Uterus (tissue), 3 donors: ENCODE measurements at regions not wholly inside any gene's neighbourhood (a gene's known extent, or its start where the extent isn't known, plus 50 kb on each side); places are given as distances from the start of the nearest gene placed in this dataset.

ENCODE experiments used
- DNase-seq, 2 donors: peaks; one replicate each; pipeline ENCODE4 v3.0.0-alpha.2; 2019 to 2020
- H3K27ac ChIP-seq, 2 donors: fragments of 200-600 bp; sonication (generic); 1 replicate in 1 of 2; 2 replicates in 1 of 2; pipeline ENCODE4 v1.5.1; 2016 to 2018
- H3K27me3 ChIP-seq, 2 donors: fragments of 200-600 bp; sonication (generic); one replicate each; pipeline ENCODE4 v1.5.1; 2018 to 2019; ENCODE audit warnings: control low read depth in 1 of 2
- H3K36me3 ChIP-seq, 2 donors: fragments of 200-600 bp; sonication (generic); one replicate each; pipeline ENCODE4 v1.5.1; 2019; ENCODE audit warnings: control low read depth in 1 of 2
- H3K4me1 ChIP-seq, 2 donors: fragments of 200-600 bp; sonication (generic); one replicate each; pipeline ENCODE4 v1.5.1; 2018 to 2019; ENCODE audit warnings: control low read depth in 1 of 2
- H3K4me3 ChIP-seq, 2 donors: fragments of 200-600 bp; sonication (generic); 1 replicate in 1 of 2; 2 replicates in 1 of 2; pipeline ENCODE4 v1.5.1; 2018 to 2019; ENCODE audit warnings: mild to moderate bottlenecking in 1 of 2
- H3K9me3 ChIP-seq, 2 donors: fragments of 200-600 bp; sonication (generic); one replicate each; pipeline ENCODE4 v1.5.1; 2019; ENCODE audit warnings: control low read depth in 1 of 2
- POLR2A ChIP-seq, 2 donors: fragments of 450-650 bp; IDR thresholded peaks; one replicate each; pipeline ENCODE4 v1.6.1; 2016; ENCODE audit warnings: antibody characterized with exemption in 2 of 2, mild to moderate bottlenecking in 1 of 2, moderate library complexity in 1 of 2
- intact Hi-C: fragments of 100-400 bp; cut with DNase I; formaldehyde crosslinking; loops from one replicate; pipeline ENCODE4 v1.15.1; 2023; ENCODE audit warnings: low total_unique reads
- TF ChIP-seq, protein P1 (sequence below), 4 experiments: fragments of 200-600 bp in 2 of 4; fragments of 450-650 bp in 2 of 4; sonication (generic) in 2 of 4; IDR thresholded peaks; one replicate each; pipeline ENCODE4 v1.5.1; 2016 to 2019; ENCODE audit warnings: antibody characterized with exemption in 4 of 4, mild to moderate bottlenecking in 2 of 4, moderate library complexity in 1 of 4
- donor health status: DM: yes; HTN: yes; CAD: no.

DNA sequence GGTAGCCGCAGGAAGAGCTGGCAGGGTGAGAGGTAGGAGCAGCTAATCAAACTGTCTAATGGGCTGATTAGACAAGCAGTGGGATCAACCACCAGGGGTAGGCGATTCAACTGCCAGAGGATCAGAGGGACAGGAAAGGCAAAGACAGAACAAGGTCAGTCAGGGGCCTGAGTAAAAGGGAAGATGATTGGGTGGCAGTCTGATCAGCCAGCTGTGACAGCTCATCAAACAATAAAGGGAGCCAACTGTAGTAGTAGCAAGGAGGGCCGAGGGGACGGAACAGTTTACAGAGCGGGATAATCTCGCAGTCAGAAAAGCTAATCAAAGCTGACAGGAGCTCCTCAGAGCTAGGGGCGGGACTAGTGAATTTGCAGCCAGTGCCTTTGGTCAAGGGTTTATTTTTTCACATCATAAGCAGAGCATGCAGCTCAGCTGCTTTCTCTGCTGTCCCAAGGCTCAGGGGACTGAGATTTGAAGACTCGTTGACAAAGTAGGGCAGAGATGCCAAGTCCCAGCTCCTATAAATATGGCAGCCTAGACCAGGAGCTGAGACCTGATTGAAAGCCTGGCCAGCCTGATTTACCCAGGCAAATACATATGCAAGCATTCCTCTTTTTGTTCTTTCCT is 418.2 kb downstream of the GABRG2 start:
- no peak for TF ChIP-seq POLR2A (IDR thresholded peaks at IDR 0.05)
- TF ChIP-seq, protein P1, sequence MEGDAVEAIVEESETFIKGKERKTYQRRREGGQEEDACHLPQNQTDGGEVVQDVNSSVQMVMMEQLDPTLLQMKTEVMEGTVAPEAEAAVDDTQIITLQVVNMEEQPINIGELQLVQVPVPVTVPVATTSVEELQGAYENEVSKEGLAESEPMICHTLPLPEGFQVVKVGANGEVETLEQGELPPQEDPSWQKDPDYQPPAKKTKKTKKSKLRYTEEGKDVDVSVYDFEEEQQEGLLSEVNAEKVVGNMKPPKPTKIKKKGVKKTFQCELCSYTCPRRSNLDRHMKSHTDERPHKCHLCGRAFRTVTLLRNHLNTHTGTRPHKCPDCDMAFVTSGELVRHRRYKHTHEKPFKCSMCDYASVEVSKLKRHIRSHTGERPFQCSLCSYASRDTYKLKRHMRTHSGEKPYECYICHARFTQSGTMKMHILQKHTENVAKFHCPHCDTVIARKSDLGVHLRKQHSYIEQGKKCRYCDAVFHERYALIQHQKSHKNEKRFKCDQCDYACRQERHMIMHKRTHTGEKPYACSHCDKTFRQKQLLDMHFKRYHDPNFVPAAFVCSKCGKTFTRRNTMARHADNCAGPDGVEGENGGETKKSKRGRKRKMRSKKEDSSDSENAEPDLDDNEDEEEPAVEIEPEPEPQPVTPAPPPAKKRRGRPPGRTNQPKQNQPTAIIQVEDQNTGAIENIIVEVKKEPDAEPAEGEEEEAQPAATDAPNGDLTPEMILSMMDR (IDR thresholded peaks at IDR 0.05), result no peak
- Histone ChIP-seq H3K36me3 (no peaks in the 10 kb centered on the region), H3K9me3 (no peaks in the 10 kb centered on the region), H3K4me3 (no peak overlapping the region), H3K27me3 (no peaks in the 10 kb centered on the region), H3K27ac (no peak overlapping the region), H3K4me1 (no peaks in the 10 kb centered on the region)
- intact Hi-C loops, result no loop called here
- DNase-seq, result no peak

DNA sequence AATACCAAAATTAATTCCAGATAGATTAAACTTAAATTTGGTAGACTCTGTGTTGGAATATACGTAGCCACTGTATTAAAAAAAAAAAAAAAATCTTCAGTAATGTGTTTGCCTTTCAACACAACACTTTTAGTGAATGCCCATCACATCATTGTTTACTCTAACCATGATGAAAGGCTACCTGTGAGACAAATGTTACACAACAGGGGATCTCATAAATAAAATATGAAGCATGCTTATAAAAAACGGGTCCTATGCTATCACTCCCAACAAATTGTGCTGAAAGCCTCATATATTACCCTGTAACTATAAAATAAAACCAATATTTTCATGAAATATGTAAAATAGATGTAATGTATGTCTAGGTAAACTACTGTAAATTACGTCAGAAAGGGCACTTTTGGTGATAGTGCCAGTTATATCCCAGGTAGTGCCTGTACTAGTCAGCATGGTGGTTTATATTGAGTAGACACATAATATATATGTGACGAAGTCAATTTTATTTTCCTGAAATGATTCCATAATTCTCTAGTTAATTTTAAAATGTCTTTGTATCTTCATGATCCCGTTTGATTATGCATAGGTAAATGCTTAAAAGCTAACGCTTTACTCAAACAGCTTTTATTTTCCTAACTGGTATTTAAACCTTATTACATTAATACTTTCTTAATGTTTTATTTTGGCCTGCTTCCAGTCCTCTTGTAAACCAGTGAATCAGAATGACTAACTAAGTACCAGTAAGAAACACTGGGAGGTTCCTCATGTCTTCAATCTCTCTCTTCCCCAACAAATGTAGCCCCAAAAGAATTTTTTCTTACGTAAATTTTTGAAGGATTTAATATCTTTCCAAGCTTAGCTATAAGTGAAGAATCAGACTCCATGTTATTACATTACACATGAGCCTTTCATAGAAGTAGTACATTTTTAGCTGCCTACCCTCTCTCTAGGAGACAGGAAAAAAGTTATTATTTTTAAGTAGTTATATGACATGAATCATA is 420.3 kb downstream of the GABRG2 start:
- TF ChIP-seq POLR2A (IDR thresholded peaks at IDR 0.05), result no peak
- TF ChIP-seq, protein P1 (IDR thresholded peaks at IDR 0.05), result no peak
- intact Hi-C loops, result no loop called here
- no peak for DNase-seq
- Histone ChIP-seq H3K36me3 (no peaks in the 10 kb centered on the region), H3K4me3 (no peak overlapping the region), H3K27ac (no peak overlapping the region), H3K9me3 (no peaks in the 10 kb centered on the region), H3K4me1 (no peaks in the 10 kb centered on the region), H3K27me3 (no peaks in the 10 kb centered on the region)

DNA sequence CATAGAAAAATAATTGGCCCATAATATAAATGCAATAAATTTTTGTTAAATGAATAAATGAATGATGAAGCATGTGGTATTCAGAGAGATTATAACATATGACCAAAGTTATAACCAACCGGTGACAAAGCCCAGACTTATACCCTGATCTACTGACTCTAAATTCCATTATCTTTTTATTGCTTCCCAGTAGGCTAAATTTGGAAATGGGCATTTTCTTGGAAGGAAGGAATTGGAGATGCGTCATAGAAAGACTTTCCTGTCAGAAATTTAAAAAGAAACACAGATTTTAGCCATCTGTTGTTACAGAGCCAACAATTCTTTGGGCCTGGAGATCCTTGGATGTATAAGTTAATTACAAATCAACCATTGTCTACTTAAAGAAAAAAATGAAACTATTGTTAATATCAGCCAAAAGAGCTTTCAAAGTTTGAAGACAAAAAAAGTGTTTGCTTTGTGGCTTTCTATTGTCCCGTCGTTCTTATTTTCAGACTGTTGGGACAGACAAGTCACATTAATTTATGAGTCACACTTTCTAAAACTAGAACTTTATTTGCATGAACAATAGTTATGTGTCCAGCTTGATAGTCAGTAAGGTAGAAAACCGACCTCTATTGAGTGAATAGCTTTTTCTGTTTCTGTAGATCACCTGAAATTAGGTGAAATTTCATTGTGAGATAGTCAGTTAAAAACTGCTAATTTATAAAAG is 428.7 kb downstream of the GABRG2 start:
- Histone ChIP-seq H3K36me3 (no peaks in the 10 kb centered on the region), H3K4me1 (no peaks in the 10 kb centered on the region), H3K27me3 (no peaks in the 10 kb centered on the region), H3K4me3 (no peak overlapping the region), H3K9me3 (no peaks in the 10 kb centered on the region), H3K27ac (no peak overlapping the region)
- no peak for DNase-seq
- TF ChIP-seq, protein P1 (IDR thresholded peaks at IDR 0.05), result no peak
- TF ChIP-seq POLR2A (IDR thresholded peaks at IDR 0.05), result no peak
- intact Hi-C loops, result no loop called here

DNA sequence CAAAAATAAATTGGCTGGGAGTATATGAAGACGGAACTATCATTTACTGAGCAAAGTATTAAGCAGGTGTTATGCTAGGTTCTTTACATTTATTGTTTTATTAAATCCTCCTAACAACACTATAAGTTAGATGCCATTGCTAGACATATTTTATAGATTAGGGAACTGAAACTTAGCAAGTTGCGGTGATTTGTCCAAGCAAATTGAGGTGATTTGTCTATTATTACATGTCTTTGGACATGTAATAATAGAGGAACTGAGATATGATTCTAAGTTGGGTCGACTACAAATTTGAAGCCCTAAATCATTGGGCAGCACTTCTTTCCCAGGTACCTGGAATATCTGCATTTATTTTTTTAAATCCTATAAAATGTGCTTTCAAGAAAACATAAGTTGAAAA is 429.9 kb downstream of the GABRG2 start:
- no peak overlapping the region for H3K4me3 ChIP-seq
- no peak overlapping the region for H3K27ac ChIP-seq
- H3K36me3 ChIP-seq, result no peaks in the 10 kb centered on the region
- no peaks in the 10 kb centered on the region for H3K27me3 ChIP-seq
- intact Hi-C loops, result no loop called here
- no peaks in the 10 kb centered on the region for H3K4me1 ChIP-seq
- H3K9me3 ChIP-seq, result no peaks in the 10 kb centered on the region
- DNase-seq, result no peak
- TF ChIP-seq, protein P1 (IDR thresholded peaks at IDR 0.05), result no peak
- no peak for TF ChIP-seq POLR2A (IDR thresholded peaks at IDR 0.05)
